ENCODE measurements at regions not wholly inside any gene's neighbourhood (a gene's known extent, or its start where the extent isn't known, plus 50 kb on each side); places are given as distances from the start of the nearest gene placed in this dataset.

GRCh38 chr3:72594615-72595215 is 253.5 kb downstream of the SHQ1 start:
- H3K27ac ChIP-seq, result no peak overlapping the region
- no peaks in the 10 kb centered on the region for H3K36me3 ChIP-seq
- intact Hi-C loops (cut with DNase I), result no loop called here
- no peaks in the 10 kb centered on the region for H3K9me3 ChIP-seq
- TF ChIP-seq CTCF (IDR thresholded peaks at IDR 0.05) (no peak), POLR2AphosphoS5 (IDR thresholded peaks at IDR 0.05; ENCODE audit: insufficient read depth in 1 of 2, low read depth in 1 of 2) (no peak), POLR2A (IDR thresholded peaks at IDR 0.05) (no peak)
- peaks cover 17% of the 10 kb centered on the region for H3K4me1 ChIP-seq
- no peak overlapping the region for H3K4me3 ChIP-seq
- no peaks in the 10 kb centered on the region for H3K27me3 ChIP-seq
- no peak for DNase-seq (ENCODE audit: extremely low spot score in 2 of 2)

- no peak overlapping the region for H3K27ac ChIP-seq
- H3K9me3 ChIP-seq, result no peaks in the 10 kb centered on the region
- no peaks in the 10 kb centered on the region for H3K27me3 ChIP-seq
- no peak overlapping the region for H3K4me3 ChIP-seq
- TF ChIP-seq CTCF (IDR thresholded peaks at IDR 0.05) (no peak), POLR2AphosphoS5 (IDR thresholded peaks at IDR 0.05; ENCODE audit: insufficient read depth in 1 of 2, low read depth in 1 of 2) (no peak), POLR2A (IDR thresholded peaks at IDR 0.05) (no peak)
- H3K4me1 ChIP-seq, result peaks cover 17% of the 10 kb centered on the region
- H3K36me3 ChIP-seq, result no peaks in the 10 kb centered on the region
- intact Hi-C loops (cut with DNase I), result no loop called here
- DNase-seq (ENCODE audit: extremely low spot score in 2 of 2), result no peak
Observed at GRCh38 chr3:72593881-72594397, 254.3 kb downstream of the SHQ1 start.

- Histone ChIP-seq H3K4me1 (peaks cover 17% of the 10 kb centered on the region), H3K27me3 (no peaks in the 10 kb centered on the region), H3K36me3 (no peaks in the 10 kb centered on the region), H3K27ac (no peak overlapping the region), H3K9me3 (no peaks in the 10 kb centered on the region), H3K4me3 (no peak overlapping the region)
- intact Hi-C loops (cut with DNase I), result no loop called here
- no peak for DNase-seq (ENCODE audit: extremely low spot score in 2 of 2)
- TF ChIP-seq POLR2A (IDR thresholded peaks at IDR 0.05), result no peak
- no peak for TF ChIP-seq CTCF (IDR thresholded peaks at IDR 0.05)
- TF ChIP-seq POLR2AphosphoS5 (IDR thresholded peaks at IDR 0.05; ENCODE audit: insufficient read depth in 1 of 2, low read depth in 1 of 2), result peak in 1 of 2 donors; percentile 46
Observed at GRCh38 chr3:72591522-72592421, 256.5 kb downstream of the SHQ1 start.

- intact Hi-C loops (cut with DNase I), result no loop called here
- no peak overlapping the region for H3K27ac ChIP-seq
- peaks cover 17% of the 10 kb centered on the region for H3K4me1 ChIP-seq
- no peaks in the 10 kb centered on the region for H3K9me3 ChIP-seq
- no peaks in the 10 kb centered on the region for H3K36me3 ChIP-seq
- DNase-seq (ENCODE audit: extremely low spot score in 2 of 2), result no peak
- TF ChIP-seq CTCF (IDR thresholded peaks at IDR 0.05) (no peak), POLR2A (IDR thresholded peaks at IDR 0.05) (no peak), POLR2AphosphoS5 (IDR thresholded peaks at IDR 0.05; ENCODE audit: insufficient read depth in 1 of 2, low read depth in 1 of 2) (no peak)
- no peaks in the 10 kb centered on the region for H3K27me3 ChIP-seq
- H3K4me3 ChIP-seq, result no peak overlapping the region
Observed at GRCh38 chr3:72590732-72591221, 257.5 kb downstream of the SHQ1 start.

All from vagina (tissue), 2 donors.